Epithelial cell of esophagus (primary cell): ENCODE measurements at regions not wholly inside any gene's neighbourhood (a gene's known extent, or its start where the extent isn't known, plus 50 kb on each side); places are given as distances from the start of the nearest gene placed in this dataset.
A peak's percentile ranks its signal among the peaks of the same experiment; 100 is the strongest.
"Not testable (repeated sequence)": the region's sequence is repeated elsewhere in the genome, so short reads cannot be mapped to it uniquely, and the experiment has no call there.

Source experiments
- DNase-seq: peaks from one replicate; pipeline ENCODE4 v3.0.0; 2010; ENCODE audit warnings: low read depth
- H3K4me3 ChIP-seq: 2 replicates; pipeline ENCODE4 v1.5.1; 2011; ENCODE audit warnings: mild to moderate bottlenecking, low read length, control low read depth
- CTCF ChIP-seq: IDR thresholded peaks from 2 replicates; pipeline ENCODE4 v1.5.1; 2011; ENCODE audit warnings: low read depth, mild to moderate bottlenecking, low read length, control low read depth, inconsistent platforms; ENCODE audit not compliant: insufficient read depth; ENCODE audit errors: missing control alignments

- TF ChIP-seq CTCF: no peak
- no peak for DNase-seq
- H3K4me3 ChIP-seq: no peak overlapping the region
Observed at GRCh38 chr4:138591808-138592207, 349.7 kb upstream of the SLC7A11 start.

GRCh38 chr4:138588501-138588900 lies 346.4 kb upstream of the SLC7A11 start:
- TF ChIP-seq CTCF: no peak

GRCh38 chr4:138579146-138579545 lies 337.0 kb upstream of the SLC7A11 start:
- no peak for TF ChIP-seq CTCF

More at GRCh38 chr4:138588501-138588900, 346.4 kb upstream of the SLC7A11 start:
- DNase-seq: no peak
- no peak overlapping the region for H3K4me3 ChIP-seq

GRCh38 chr4:138577826-138578225 lies 335.7 kb upstream of the SLC7A11 start:
- not testable (repeated sequence) for H3K4me3 ChIP-seq
- peak; percentile 37 for DNase-seq
- peak; percentile 24 for TF ChIP-seq CTCF

More at GRCh38 chr4:138579146-138579545, 337.0 kb upstream of the SLC7A11 start:
- no peak for DNase-seq
- no peak overlapping the region for H3K4me3 ChIP-seq

- no peak for DNase-seq
- no peak overlapping the region for H3K4me3 ChIP-seq
- TF ChIP-seq CTCF: no peak
Observed at GRCh38 chr4:138577145-138577544, 335.0 kb upstream of the SLC7A11 start.

- peak; percentile 65 for TF ChIP-seq CTCF
- DNase-seq: peak; percentile 65
- H3K4me3 ChIP-seq: no peak overlapping the region
Observed at GRCh38 chr4:138576684-138577083, 334.5 kb upstream of the SLC7A11 start.

GRCh38 chr4:138573246-138573645 lies 331.1 kb upstream of the SLC7A11 start:
- DNase-seq: no peak
- H3K4me3 ChIP-seq: no peak overlapping the region
- TF ChIP-seq CTCF: no peak
